Esophagus mucosa (tissue), 1 donor: ENCODE measurements at regions not wholly inside any gene's neighbourhood (a gene's known extent, or its start where the extent isn't known, plus 50 kb on each side); places are given as distances from the start of the nearest gene placed in this dataset.

Experiments used
- ATAC-seq: fragments of 200-7000 bp; cut with Tn5 transposase; one replicate; pipeline ENCODE4 v1.9.1; 2020
- donor health status: DM: yes; HTN: yes; CAD: no.

GRCh38 chr1:106178791-106179190, 877.7 kb upstream of the PRMT6 start:
- ATAC-seq: no peak

GRCh38 chr1:106181866-106182265, 874.6 kb upstream of the PRMT6 start:
- ATAC-seq: no peak

- no peak for ATAC-seq
These were observed 871.4 kb upstream of the PRMT6 start for GRCh38 chr1:106185089-106185488.

- ATAC-seq: no peak
These were observed 866.7 kb upstream of the PRMT6 start for GRCh38 chr1:106189780-106190179.

- ATAC-seq: no peak
These were observed 862.3 kb upstream of the PRMT6 start for GRCh38 chr1:106194206-106194605.

- no peak for ATAC-seq
These were observed 855.8 kb upstream of the PRMT6 start for GRCh38 chr1:106200711-106201110.

- no peak for ATAC-seq
These were observed 849.3 kb upstream of the PRMT6 start for GRCh38 chr1:106207185-106207584.

GRCh38 chr1:106217765-106218164, 838.7 kb upstream of the PRMT6 start:
- ATAC-seq: no peak

GRCh38 chr1:106222403-106222802, 834.1 kb upstream of the PRMT6 start:
- no peak for ATAC-seq

GRCh38 chr1:106223213-106223612, 833.3 kb upstream of the PRMT6 start:
- ATAC-seq: no peak

GRCh38 chr1:106224426-106224825, 832.0 kb upstream of the PRMT6 start:
- ATAC-seq: no peak

GRCh38 chr1:106225403-106225802, 831.1 kb upstream of the PRMT6 start:
- no peak for ATAC-seq

GRCh38 chr1:106226550-106226949, 829.9 kb upstream of the PRMT6 start:
- ATAC-seq: no peak

- no peak for ATAC-seq
These were observed 824.3 kb upstream of the PRMT6 start for GRCh38 chr1:106232128-106232527.

GRCh38 chr1:106233511-106233910, 823.0 kb upstream of the PRMT6 start:
- ATAC-seq: no peak

- no peak for ATAC-seq
These were observed 807.1 kb upstream of the PRMT6 start for GRCh38 chr1:106249365-106249764.

GRCh38 chr1:106249810-106250209, 806.7 kb upstream of the PRMT6 start:
- no peak for ATAC-seq

GRCh38 chr1:106254748-106255147, 801.7 kb upstream of the PRMT6 start:
- no peak for ATAC-seq

GRCh38 chr1:106266786-106267185, 789.7 kb upstream of the PRMT6 start:
- ATAC-seq: no peak

GRCh38 chr1:106268070-106268469, 788.4 kb upstream of the PRMT6 start:
- ATAC-seq: no peak

GRCh38 chr1:106276871-106277270, 779.6 kb upstream of the PRMT6 start:
- ATAC-seq: no peak

GRCh38 chr1:106277786-106278185, 778.7 kb upstream of the PRMT6 start:
- no peak for ATAC-seq

GRCh38 chr1:106278716-106279115, 777.8 kb upstream of the PRMT6 start:
- ATAC-seq: no peak

GRCh38 chr1:106289265-106289928, 767.1 kb upstream of the PRMT6 start:
- ATAC-seq: no peak

GRCh38 chr1:106290805-106291501, 765.5 kb upstream of the PRMT6 start:
- ATAC-seq: no peak
